A549 (cell line): ENCODE measurements at regions not wholly inside any gene's neighbourhood (a gene's known extent, or its start where the extent isn't known, plus 50 kb on each side); places are given as distances from the start of the nearest gene placed in this dataset.

Source experiments
- ATAC-seq, 2 experiments: fragments of 200-7000 bp in 1 of 2; fragments of >200 bp in 1 of 2; cut with Nextera tagmentation in 1 of 2; cut with Tn5 transposase in 1 of 2; 3 replicates each; pipeline versions ENCODE4 v1.8.0 to v1.9.1; 2018 to 2020; ENCODE audit warnings: mild to moderate bottlenecking in 1 of 2, moderate library complexity in 1 of 2
- CTCF ChIA-PET: fragments of 300-600 bp; sonication (Branson Sonifier 250); formaldehyde crosslinking; extraction: SDS; loops from one replicate; lab custom pipeline; 2021; ENCODE audit warnings: antibody characterized with exemption, inconsistent platforms; lab: Yijun Ruan, JAX
- POLR2A ChIA-PET: fragments of 350-600 bp; formaldehyde crosslinking; extraction: SDS; loops from one replicate; lab custom pipeline; 2021; ENCODE audit warnings: antibody characterized with exemption, inconsistent platforms; lab: Yijun Ruan, JAX
- DNase-seq, 2 experiments: peaks; one replicate each; pipeline versions ENCODE4 v3.0.0 to v3.0.0-alpha.2; 2011 to 2016; ENCODE audit warnings: low read depth in 1 of 2, low spot score in 1 of 2
- FAIRE-seq: peaks from 2 replicates; lab custom pipeline; 2011; peaks lifted over from hg19 to GRCh38; lab: Jason Lieb, UNC
- H3K27ac ChIP-seq, 2 experiments: fragments of >200 bp; sonication (Bioruptor Twin); formaldehyde crosslinking; 3 replicates each; pipeline ENCODE4 v1.5.1; 2016 to 2017
- H3K4me1 ChIP-seq: fragments of >200 bp; sonication (Bioruptor Twin); formaldehyde crosslinking; 3 replicates; pipeline ENCODE4 v1.6.1; 2016
- H3K4me2 ChIP-seq: fragments of >200 bp; sonication (Bioruptor Twin); formaldehyde crosslinking; 3 replicates; pipeline ENCODE4 v1.6.1; 2016
- H3K4me3 ChIP-seq: fragments of >200 bp; sonication (Bioruptor Twin); formaldehyde crosslinking; 3 replicates; pipeline ENCODE4 v1.5.1; 2016
- H3K9me3 ChIP-seq: fragments of >200 bp; sonication (Bioruptor Twin); formaldehyde crosslinking; 3 replicates; pipeline ENCODE4 v1.6.1; 2016
- BHLHE40 ChIP-seq: IDR thresholded peaks from 2 replicates; pipeline ENCODE4 v1.6.1; 2012; ENCODE audit warnings: low read depth, low read length, inconsistent platforms
- CEBPB ChIP-seq, 2 experiments: fragments of >200 bp in 1 of 2; sonication (Bioruptor Twin) in 1 of 2; formaldehyde crosslinking in 1 of 2; IDR thresholded peaks; 2 replicates each; pipeline ENCODE4 v1.6.1; 2012 to 2016
- CHD4 ChIP-seq: fragments of 200-600 bp; sonication (generic); IDR thresholded peaks from 2 replicates; pipeline ENCODE4 v1.6.1; 2016; ENCODE audit warnings: antibody characterized with exemption, mild to moderate bottlenecking, borderline replicate concordance
- FOXS1 ChIP-seq: fragments of 250-450 bp; sonication (Bioruptor Pico); IDR thresholded peaks from 2 replicates; pipeline ENCODE4 v1.5.0; 2020; ENCODE audit warnings: mild to moderate bottlenecking, moderate library complexity
- HES2 ChIP-seq: fragments of >200 bp; sonication (Bioruptor Twin); formaldehyde crosslinking; IDR thresholded peaks from 2 replicates; pipeline ENCODE4 v1.6.1; 2016
- HOXA7 ChIP-seq: fragments of 250-450 bp; sonication (Bioruptor Pico); IDR thresholded peaks from 2 replicates; pipeline ENCODE4 v1.5.0; 2020; ENCODE audit warnings: mild to moderate bottlenecking, moderate library complexity
- HOXB5 ChIP-seq: fragments of 250-450 bp; sonication (Bioruptor Pico); IDR thresholded peaks from 2 replicates; pipeline ENCODE4 v1.5.0; 2020; ENCODE audit warnings: mild to moderate bottlenecking, moderate library complexity
- JUN ChIP-seq, 2 experiments: fragments of >200 bp; sonication (Bioruptor Twin); formaldehyde crosslinking; IDR thresholded peaks; 2 replicates in 1 of 2; 3 replicates in 1 of 2; pipeline ENCODE4 v1.6.1; 2016 to 2017
- JUNB ChIP-seq: fragments of >200 bp; sonication (Bioruptor Twin); formaldehyde crosslinking; IDR thresholded peaks from 2 replicates; pipeline ENCODE4 v1.6.1; 2016
- KDM1A ChIP-seq: fragments of 200-600 bp; sonication (generic); IDR thresholded peaks from 2 replicates; pipeline ENCODE4 v1.6.1; 2016; ENCODE audit warnings: low read depth, mild to moderate bottlenecking
- MYC ChIP-seq: IDR thresholded peaks from 2 replicates; pipeline ENCODE4 v1.6.1; 2012; ENCODE audit warnings: mild to moderate bottlenecking, inconsistent platforms, low read length, improper control_type of control experiment, borderline replicate concordance
- NPAS2 ChIP-seq: fragments of 250-450 bp; sonication (Bioruptor Pico); IDR thresholded peaks from 2 replicates; pipeline ENCODE4 v1.8.0; 2022; ENCODE audit warnings: mild to moderate bottlenecking, moderate library complexity, borderline replicate concordance
- PHF8 ChIP-seq: fragments of 200-600 bp; sonication (generic); IDR thresholded peaks from 2 replicates; pipeline ENCODE4 v1.6.1; 2016; ENCODE audit warnings: low read depth, mild to moderate bottlenecking, antibody characterized with exemption, moderate library complexity, borderline replicate concordance
- RCOR1 ChIP-seq: fragments of 150-350 bp; IDR thresholded peaks from 2 replicates; pipeline ENCODE4 v1.6.1; 2014; ENCODE audit warnings: antibody characterized with exemption, low read length, low read depth
- RFX5 ChIP-seq: fragments of 450-650 bp; IDR thresholded peaks from 2 replicates; pipeline ENCODE4 v1.7.1; 2014; ENCODE audit warnings: antibody characterized with exemption, mild to moderate bottlenecking, moderate library complexity
- SMC3 ChIP-seq: fragments of >200 bp; sonication (Bioruptor Twin); formaldehyde crosslinking; IDR thresholded peaks from 3 replicates; pipeline ENCODE4 v1.6.1; 2018; ENCODE audit warnings: inconsistent platforms
- SREBF2 ChIP-seq: fragments of 450-650 bp; IDR thresholded peaks from 2 replicates; pipeline ENCODE4 v1.6.1; 2014; ENCODE audit warnings: mild to moderate bottlenecking, moderate library complexity
- TFCP2L1 ChIP-seq: fragments of 250-450 bp; sonication (Bioruptor Pico); IDR thresholded peaks from 2 replicates; pipeline ENCODE4 v1.5.0; 2021; ENCODE audit warnings: mild to moderate bottlenecking
- USF2 ChIP-seq: fragments of 450-650 bp; IDR thresholded peaks from 2 replicates; pipeline ENCODE4 v1.6.1; 2014; ENCODE audit warnings: antibody characterized with exemption
- ZC3H11A ChIP-seq: fragments of 450-650 bp; IDR thresholded peaks from 2 replicates; pipeline ENCODE4 v1.6.1; 2014; ENCODE audit warnings: antibody characterized with exemption, mild to moderate bottlenecking
- ZNF302 ChIP-seq: fragments of 250-450 bp; sonication (Bioruptor Pico); IDR thresholded peaks from 2 replicates; pipeline ENCODE4 v1.9.0; 2021; ENCODE audit warnings: inconsistent platforms, mild to moderate bottlenecking, moderate library complexity
- WGBS: methylation state at CpG from one replicate; pipeline ENCODE4 v1.1.6; 2017; ENCODE audit errors: missing lambda C conversion rate; 5-methylcytosine and 5-hydroxymethylcytosine counted together
- TF ChIP-seq, protein P1 (sequence below): fragments of 250-450 bp; sonication (Bioruptor Pico); IDR thresholded peaks from 2 replicates; pipeline ENCODE4 v1.5.0; 2020; ENCODE audit warnings: low read depth, mild to moderate bottlenecking, moderate library complexity
- TF ChIP-seq, protein P2 (sequence below): IDR thresholded peaks from 2 replicates; pipeline ENCODE4 v1.6.1; 2012; ENCODE audit warnings: low read depth, borderline replicate concordance
- TF ChIP-seq, protein P3 (sequence below): fragments of >200 bp; sonication (Bioruptor Twin); formaldehyde crosslinking; IDR thresholded peaks from 3 replicates; pipeline ENCODE4 v1.5.1; 2016

DNA sequence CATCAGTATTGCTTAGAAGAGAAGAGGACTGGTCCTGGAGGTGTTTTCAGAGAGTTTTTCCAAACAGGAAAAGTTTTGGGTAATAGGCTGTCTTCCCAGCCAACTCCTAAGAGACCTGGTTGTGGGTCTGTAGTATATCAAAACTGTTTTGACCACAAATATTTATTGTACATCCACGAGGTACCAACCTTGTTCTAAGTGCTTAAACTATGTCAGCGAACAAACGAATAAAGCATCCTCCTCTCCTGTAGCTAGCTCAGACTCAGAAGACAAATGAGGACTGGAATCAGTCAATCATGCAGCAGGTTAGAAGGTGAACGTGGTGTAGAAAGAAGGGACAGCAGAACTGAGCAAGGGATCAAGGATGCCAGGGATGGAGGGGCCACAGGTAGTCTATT, 61.6 kb upstream of the MKI67 start:
- no peak for FAIRE-seq
- Histone ChIP-seq H3K27ac (no peak overlapping the region), H3K4me3 (no peak overlapping the region), H3K4me2 (no peak overlapping the region), H3K9me3 (peaks cover 7% of the 10 kb centered on the region; the same call in 2 of the 3 replicates), H3K4me1 (peaks cover 10% of the 10 kb centered on the region)
- ChIA-PET POLR2A (no interaction called here), CTCF (interaction anchor here (1.1 to 2.5 kb wide), 7 partner anchors 9 to 197 kb away, joined by 3 to 16 read pairs (median 4); no protein-coding TSS in a partner anchor)
- TF ChIP-seq RFX5 (no peak), ZNF302 (no peak), PHF8 (no peak), MYC (no peak), USF2 (no peak), RCOR1 (no peak), HOXB5 (CRISPR knock-in tag) (no peak), JUNB (no peak), JUN (IDR thresholded peaks at IDR 0.05) (no peak), SREBF2 (no peak), TFCP2L1 (CRISPR knock-in tag) (no peak), CHD4 (no peak)
- DNase-seq: no peak
- WGBS: 17% methylated on average over 4 of the region's 4 CpGs
- no peak for ATAC-seq

- TF ChIP-seq CEBPB (IDR thresholded peaks at IDR 0.05) (no peak), HOXA7 (CRISPR knock-in tag) (no peak), FOXS1 (no peak), SMC3 (no peak), ZC3H11A (no peak), SREBF2 (no peak), PHF8 (no peak), BHLHE40 (no peak), CHD4 (no peak), KDM1A (no peak), JUN (IDR thresholded peaks at IDR 0.05) (no peak), NPAS2 (CRISPR knock-in tag) (no peak), HES2 (no peak)
- TF ChIP-seq, protein P1, sequence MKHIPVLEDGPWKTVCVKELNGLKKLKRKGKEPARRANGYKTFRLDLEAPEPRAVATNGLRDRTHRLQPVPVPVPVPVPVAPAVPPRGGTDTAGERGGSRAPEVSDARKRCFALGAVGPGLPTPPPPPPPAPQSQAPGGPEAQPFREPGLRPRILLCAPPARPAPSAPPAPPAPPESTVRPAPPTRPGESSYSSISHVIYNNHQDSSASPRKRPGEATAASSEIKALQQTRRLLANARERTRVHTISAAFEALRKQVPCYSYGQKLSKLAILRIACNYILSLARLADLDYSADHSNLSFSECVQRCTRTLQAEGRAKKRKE (CRISPR knock-in tag): no peak
- TF ChIP-seq, protein P2, sequence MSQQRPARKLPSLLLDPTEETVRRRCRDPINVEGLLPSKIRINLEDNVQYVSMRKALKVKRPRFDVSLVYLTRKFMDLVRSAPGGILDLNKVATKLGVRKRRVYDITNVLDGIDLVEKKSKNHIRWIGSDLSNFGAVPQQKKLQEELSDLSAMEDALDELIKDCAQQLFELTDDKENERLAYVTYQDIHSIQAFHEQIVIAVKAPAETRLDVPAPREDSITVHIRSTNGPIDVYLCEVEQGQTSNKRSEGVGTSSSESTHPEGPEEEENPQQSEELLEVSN: no peak
- TF ChIP-seq, protein P3, sequence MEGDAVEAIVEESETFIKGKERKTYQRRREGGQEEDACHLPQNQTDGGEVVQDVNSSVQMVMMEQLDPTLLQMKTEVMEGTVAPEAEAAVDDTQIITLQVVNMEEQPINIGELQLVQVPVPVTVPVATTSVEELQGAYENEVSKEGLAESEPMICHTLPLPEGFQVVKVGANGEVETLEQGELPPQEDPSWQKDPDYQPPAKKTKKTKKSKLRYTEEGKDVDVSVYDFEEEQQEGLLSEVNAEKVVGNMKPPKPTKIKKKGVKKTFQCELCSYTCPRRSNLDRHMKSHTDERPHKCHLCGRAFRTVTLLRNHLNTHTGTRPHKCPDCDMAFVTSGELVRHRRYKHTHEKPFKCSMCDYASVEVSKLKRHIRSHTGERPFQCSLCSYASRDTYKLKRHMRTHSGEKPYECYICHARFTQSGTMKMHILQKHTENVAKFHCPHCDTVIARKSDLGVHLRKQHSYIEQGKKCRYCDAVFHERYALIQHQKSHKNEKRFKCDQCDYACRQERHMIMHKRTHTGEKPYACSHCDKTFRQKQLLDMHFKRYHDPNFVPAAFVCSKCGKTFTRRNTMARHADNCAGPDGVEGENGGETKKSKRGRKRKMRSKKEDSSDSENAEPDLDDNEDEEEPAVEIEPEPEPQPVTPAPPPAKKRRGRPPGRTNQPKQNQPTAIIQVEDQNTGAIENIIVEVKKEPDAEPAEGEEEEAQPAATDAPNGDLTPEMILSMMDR: no peak
- ChIA-PET POLR2A (no interaction called here), CTCF (interaction anchor here (1.0 to 1.8 kb wide), 3 partner anchors 8 to 13 kb away, joined by 3 to 5 read pairs (median 3); no protein-coding TSS in a partner anchor)
- Histone ChIP-seq H3K27ac (no peak overlapping the region), H3K4me1 (peaks cover 10% of the 10 kb centered on the region), H3K9me3 (no peaks in the 10 kb centered on the region), H3K4me2 (no peak overlapping the region), H3K4me3 (no peak overlapping the region)
- ATAC-seq: no peak
- FAIRE-seq: no peak
- no peak for DNase-seq
- 26% methylated on average over 4 of the region's 4 CpGs for WGBS
Observed at GRCh38 chr10:128189176-128189575, 63.0 kb upstream of the MKI67 start.
